GM12878 (cell line): ENCODE measurements at regions not wholly inside any gene's neighbourhood (a gene's known extent, or its start where the extent isn't known, plus 50 kb on each side); places are given as distances from the start of the nearest gene placed in this dataset.

Experiments
- ATAC-seq: fragments of 200-7000 bp; cut with Tn5 transposase; 3 replicates; pipeline ENCODE4 v1.9.1; 2020; ENCODE audit warnings: mild to moderate bottlenecking, moderate library complexity
- BruUV-seq: library from RNA; stranded (reverse); fragments of 400-500 nt; replicated peaks from 2 replicates; lab custom pipeline; 2021; lab: Mats Ljungman, UMichigan
- CTCF ChIA-PET: fragments of 300-600 bp; sonication (Branson Sonifier 250); formaldehyde crosslinking; extraction: SDS; loops from one replicate; lab custom pipeline; 2021; ENCODE audit warnings: inconsistent platforms; lab: Yijun Ruan, JAX
- POLR2A ChIA-PET: fragments of 350-600 bp; formaldehyde crosslinking; extraction: SDS; loops from one replicate; lab custom pipeline; 2021; ENCODE audit warnings: inconsistent platforms; lab: Charles Lee
- RAD21 ChIA-PET: fragments of 300-600 bp; sonication (Branson Sonifier 250); formaldehyde crosslinking; loops from one replicate; lab custom pipeline; 2023; ENCODE audit warnings: antibody characterized with exemption; ENCODE audit not compliant: unreplicated experiment; lab: Charles Lee
- SMC1A ChIA-PET: fragments of 300-600 bp; sonication (Branson Sonifier 250); formaldehyde crosslinking; loops from one replicate; lab custom pipeline; 2023; ENCODE audit not compliant: unreplicated experiment, uncharacterized antibody; lab: Charles Lee
- DNase-seq: peaks from one replicate; pipeline ENCODE4 v3.0.0-alpha.2; 2011; ENCODE audit warnings: low read depth, low spot score
- FAIRE-seq: peaks from 3 replicates; lab custom pipeline; 2011; peaks lifted over from hg19 to GRCh38; lab: Jason Lieb, UNC
- H2AFZ ChIP-seq: 2 replicates; pipeline ENCODE4 v1.6.0; 2011; ENCODE audit warnings: low read depth, low read length, control low read depth; ENCODE audit not compliant: control insufficient read depth
- H3K27ac ChIP-seq: 2 replicates; pipeline ENCODE4 v1.5.1; 2011; ENCODE audit warnings: control low read depth; ENCODE audit not compliant: control insufficient read depth, insufficient read depth
- H3K27me3 ChIP-seq, 2 experiments: replicated peaks in 1 of 2; 2 replicates each; pipeline versions ENCODE4 v1.6.0 to v1.6.1; 2011; ENCODE audit warnings: low read length in 1 of 2; ENCODE audit not compliant: control insufficient read depth in 2 of 2, insufficient read depth in 2 of 2
- H3K36me3 ChIP-seq, 2 experiments: 2 replicates each; pipeline ENCODE4 v1.5.1; 2011; ENCODE audit warnings: low read length in 1 of 2; ENCODE audit not compliant: control insufficient read depth in 2 of 2, insufficient read depth in 2 of 2
- H3K4me1 ChIP-seq: 2 replicates; pipeline ENCODE4 v1.6.1; 2011; ENCODE audit warnings: mild to moderate bottlenecking, low read length, moderate library complexity, mixed read lengths; ENCODE audit not compliant: control insufficient read depth, insufficient read depth
- H3K4me2 ChIP-seq: 2 replicates; pipeline ENCODE4 v1.6.0; 2011; ENCODE audit warnings: control low read depth; ENCODE audit not compliant: control insufficient read depth, insufficient read depth
- H3K4me3 ChIP-seq: fragments of 200-600 bp; sonication (generic); 2 replicates; pipeline ENCODE4 v1.5.1; 2016
- H3K79me2 ChIP-seq: 2 replicates; pipeline ENCODE4 v1.6.0; 2011; ENCODE audit warnings: low read length; ENCODE audit not compliant: control insufficient read depth, insufficient read depth
- H3K9ac ChIP-seq: 2 replicates; pipeline ENCODE4 v1.8.0; 2011; ENCODE audit warnings: low read length, control low read depth, mixed read lengths; ENCODE audit not compliant: control insufficient read depth, insufficient read depth
- H3K9me3 ChIP-seq: replicated peaks from 3 replicates; pipeline ENCODE4 v1.5.1; 2011; ENCODE audit warnings: mild to moderate bottlenecking, low read length; ENCODE audit not compliant: control insufficient read depth, insufficient read depth
- H4K20me1 ChIP-seq: 2 replicates; pipeline ENCODE4 v1.6.0; 2011; ENCODE audit not compliant: control insufficient read depth, insufficient read depth
- BRCA1 ChIP-seq: IDR thresholded peaks from 2 replicates; pipeline ENCODE4 v1.6.1; 2011; ENCODE audit warnings: low read depth, low read length, improper control_type of control experiment
- CHD2 ChIP-seq: IDR thresholded peaks from 2 replicates; pipeline ENCODE4 v1.6.1; 2011; ENCODE audit warnings: low read depth, low read length, improper control_type of control experiment, borderline replicate concordance
- FOS ChIP-seq: IDR thresholded peaks from 3 replicates; pipeline ENCODE4 v1.6.1; 2011; ENCODE audit warnings: borderline replicate concordance; ENCODE audit not compliant: insufficient read length; ENCODE audit errors: extremely low read depth
- KDM1A ChIP-seq: fragments of 200-600 bp; sonication (generic); IDR thresholded peaks from 2 replicates; pipeline ENCODE4 v1.6.1; 2016; ENCODE audit warnings: borderline replicate concordance
- POU2F2 ChIP-seq: IDR thresholded peaks from 3 replicates; pipeline ENCODE4 v1.6.1; 2011; ENCODE audit warnings: low read depth, mild to moderate bottlenecking, low read length, borderline replicate concordance
- RFX5 ChIP-seq: IDR thresholded peaks from 2 replicates; pipeline ENCODE4 v1.6.1; 2011; ENCODE audit warnings: low read depth, low read length, improper control_type of control experiment
- RUNX3 ChIP-seq: IDR thresholded peaks from 2 replicates; pipeline ENCODE4 v1.6.1; 2012; ENCODE audit warnings: low read length, inconsistent platforms
- SPI1 ChIP-seq: IDR thresholded peaks from 2 replicates; pipeline ENCODE4 v1.6.1; 2011; ENCODE audit warnings: low read depth, mild to moderate bottlenecking, low read length, moderate library complexity, borderline replicate concordance; ENCODE audit not compliant: insufficient read depth
- STAT1 ChIP-seq: fragments of 450-650 bp; conservative IDR thresholded peaks from 2 replicates; pipeline ENCODE4 v1.6.1; 2014; ENCODE audit warnings: antibody characterized with exemption, mild to moderate bottlenecking
- STAT3 ChIP-seq: IDR thresholded peaks from 2 replicates; pipeline ENCODE4 v1.6.1; 2011; ENCODE audit warnings: low read depth, low read length, improper control_type of control experiment
- SUPT20H ChIP-seq: IDR thresholded peaks from 2 replicates; pipeline ENCODE4 v1.6.1; 2011; ENCODE audit warnings: low read depth, mild to moderate bottlenecking, low read length, moderate library complexity, borderline replicate concordance; ENCODE audit not compliant: control insufficient read depth
- SUZ12 ChIP-seq: fragments of 200-600 bp; sonication (generic); IDR thresholded peaks from one replicate; pipeline ENCODE4 v1.6.1; 2018; ENCODE audit warnings: antibody characterized with exemption, mild to moderate bottlenecking; ENCODE audit not compliant: unreplicated experiment
- TBL1XR1 ChIP-seq: IDR thresholded peaks from 2 replicates; pipeline ENCODE4 v1.6.1; 2012; ENCODE audit warnings: low read depth, low read length, improper control_type of control experiment
- WRNIP1 ChIP-seq: IDR thresholded peaks from 2 replicates; pipeline ENCODE4 v1.6.1; 2011; ENCODE audit warnings: low read depth, low read length, improper control_type of control experiment, borderline replicate concordance
- ZNF274 ChIP-seq: IDR thresholded peaks from one replicate; pipeline ENCODE4 v1.8.0; 2011; ENCODE audit not compliant: insufficient read length, insufficient read depth
- WGBS: methylation state at CpG from one replicate; pipeline ENCODE4 v1.1.6; 2016; ENCODE audit warnings: low lambda C conversion rate; ENCODE audit not compliant: insufficient replicate concordance, insufficient coverage; ENCODE audit errors: missing lambda C conversion rate; 5-methylcytosine and 5-hydroxymethylcytosine counted together
- in situ Hi-C: fragments of 300-500 bp; cut with MboI; formaldehyde crosslinking; loops from 9 replicates; pipeline ENCODE4 v1.14.3; 2018; ENCODE audit warnings: mixed read lengths
- intact Hi-C: fragments of 100-400 bp; cut with micrococcal nuclease; formaldehyde crosslinking; loops from one replicate; pipeline ENCODE4 v1.14.2; 2022; ENCODE audit not compliant: unreplicated experiment
- TF ChIP-seq, protein P1 (sequence below): fragments of 450-650 bp; IDR thresholded peaks from 2 replicates; pipeline ENCODE4 v1.6.1; 2017; ENCODE audit warnings: low read depth, mild to moderate bottlenecking, moderate library complexity
- TF ChIP-seq, protein P2 (sequence below): fragments of 450-650 bp; IDR thresholded peaks from 2 replicates; pipeline ENCODE4 v1.6.1; 2018; ENCODE audit warnings: mild to moderate bottlenecking, low read depth, moderate library complexity; ENCODE audit not compliant: partially characterized antibody

DNA sequence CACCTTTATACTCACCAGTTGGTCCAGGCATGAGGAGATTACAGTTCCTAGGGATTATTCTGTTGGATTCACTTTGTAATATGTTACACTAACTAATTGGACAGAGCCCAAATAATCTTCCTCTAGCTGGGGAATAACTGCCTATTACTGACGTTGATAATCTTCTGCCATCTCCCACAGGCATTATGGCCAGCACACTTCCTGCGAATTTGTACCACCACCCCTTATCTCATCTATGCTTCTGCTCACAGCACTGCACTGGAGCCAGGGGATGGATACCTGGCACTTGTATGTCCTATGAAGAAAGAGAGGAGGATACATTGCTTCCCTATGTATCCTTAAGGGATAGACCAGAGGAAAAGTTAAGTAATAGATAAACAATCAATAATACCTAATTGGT is 494.8 kb upstream of the MAN1A1 start:
- FAIRE-seq (no peak), ATAC-seq (no peak), DNase-seq (no peak)
- 21% methylated on average over 2 of the region's 2 CpGs for WGBS
- no peaks in the 10 kb centered on the region for H3K79me2 ChIP-seq
- ChIA-PET POLR2A (no interaction called here), CTCF (no interaction called here), RAD21 (no interaction called here), SMC1A (no interaction called here)
- in situ Hi-C loops (no loop called here), intact Hi-C loops (no loop called here)
- H3K9ac ChIP-seq: no peak overlapping the region
- H3K27ac ChIP-seq: no peak overlapping the region
- H3K4me2 ChIP-seq: no peak overlapping the region
- H4K20me1 ChIP-seq: no peaks in the 10 kb centered on the region
- H3K27me3 ChIP-seq: no peaks in the 10 kb centered on the region
- no peaks in the 10 kb centered on the region for H3K36me3 ChIP-seq
- H3K4me3 ChIP-seq: no peak overlapping the region
- TF ChIP-seq RUNX3 (no peak), SUPT20H (no peak), POU2F2 (no peak), BRCA1 (no peak), CHD2 (no peak), KDM1A (no peak), TBL1XR1 (no peak), STAT3 (no peak), FOS (no peak), ZNF274 (no peak), WRNIP1 (no peak), SUZ12 (no peak), SPI1 (no peak), RFX5 (no peak), STAT1 (no peak)
- TF ChIP-seq, protein P1, sequence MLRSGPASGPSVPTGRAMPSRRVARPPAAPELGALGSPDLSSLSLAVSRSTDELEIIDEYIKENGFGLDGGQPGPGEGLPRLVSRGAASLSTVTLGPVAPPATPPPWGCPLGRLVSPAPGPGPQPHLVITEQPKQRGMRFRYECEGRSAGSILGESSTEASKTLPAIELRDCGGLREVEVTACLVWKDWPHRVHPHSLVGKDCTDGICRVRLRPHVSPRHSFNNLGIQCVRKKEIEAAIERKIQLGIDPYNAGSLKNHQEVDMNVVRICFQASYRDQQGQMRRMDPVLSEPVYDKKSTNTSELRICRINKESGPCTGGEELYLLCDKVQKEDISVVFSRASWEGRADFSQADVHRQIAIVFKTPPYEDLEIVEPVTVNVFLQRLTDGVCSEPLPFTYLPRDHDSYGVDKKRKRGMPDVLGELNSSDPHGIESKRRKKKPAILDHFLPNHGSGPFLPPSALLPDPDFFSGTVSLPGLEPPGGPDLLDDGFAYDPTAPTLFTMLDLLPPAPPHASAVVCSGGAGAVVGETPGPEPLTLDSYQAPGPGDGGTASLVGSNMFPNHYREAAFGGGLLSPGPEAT: no peak
- TF ChIP-seq, protein P2, sequence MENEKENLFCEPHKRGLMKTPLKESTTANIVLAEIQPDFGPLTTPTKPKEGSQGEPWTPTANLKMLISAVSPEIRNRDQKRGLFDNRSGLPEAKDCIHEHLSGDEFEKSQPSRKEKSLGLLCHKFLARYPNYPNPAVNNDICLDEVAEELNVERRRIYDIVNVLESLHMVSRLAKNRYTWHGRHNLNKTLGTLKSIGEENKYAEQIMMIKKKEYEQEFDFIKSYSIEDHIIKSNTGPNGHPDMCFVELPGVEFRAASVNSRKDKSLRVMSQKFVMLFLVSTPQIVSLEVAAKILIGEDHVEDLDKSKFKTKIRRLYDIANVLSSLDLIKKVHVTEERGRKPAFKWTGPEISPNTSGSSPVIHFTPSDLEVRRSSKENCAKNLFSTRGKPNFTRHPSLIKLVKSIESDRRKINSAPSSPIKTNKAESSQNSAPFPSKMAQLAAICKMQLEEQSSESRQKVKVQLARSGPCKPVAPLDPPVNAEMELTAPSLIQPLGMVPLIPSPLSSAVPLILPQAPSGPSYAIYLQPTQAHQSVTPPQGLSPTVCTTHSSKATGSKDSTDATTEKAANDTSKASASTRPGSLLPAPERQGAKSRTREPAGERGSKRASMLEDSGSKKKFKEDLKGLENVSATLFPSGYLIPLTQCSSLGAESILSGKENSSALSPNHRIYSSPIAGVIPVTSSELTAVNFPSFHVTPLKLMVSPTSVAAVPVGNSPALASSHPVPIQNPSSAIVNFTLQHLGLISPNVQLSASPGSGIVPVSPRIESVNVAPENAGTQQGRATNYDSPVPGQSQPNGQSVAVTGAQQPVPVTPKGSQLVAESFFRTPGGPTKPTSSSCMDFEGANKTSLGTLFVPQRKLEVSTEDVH: no peak
- BruUV-seq: no TSS peak
- no peaks in the 10 kb centered on the region for H3K4me1 ChIP-seq
- H3K9me3 ChIP-seq: no peaks in the 10 kb centered on the region
- no peak overlapping the region for H2AFZ ChIP-seq
